ENCODE measurements at regions not wholly inside any gene's neighbourhood (a gene's known extent, or its start where the extent isn't known, plus 50 kb on each side); places are given as distances from the start of the nearest gene placed in this dataset.

DNA sequence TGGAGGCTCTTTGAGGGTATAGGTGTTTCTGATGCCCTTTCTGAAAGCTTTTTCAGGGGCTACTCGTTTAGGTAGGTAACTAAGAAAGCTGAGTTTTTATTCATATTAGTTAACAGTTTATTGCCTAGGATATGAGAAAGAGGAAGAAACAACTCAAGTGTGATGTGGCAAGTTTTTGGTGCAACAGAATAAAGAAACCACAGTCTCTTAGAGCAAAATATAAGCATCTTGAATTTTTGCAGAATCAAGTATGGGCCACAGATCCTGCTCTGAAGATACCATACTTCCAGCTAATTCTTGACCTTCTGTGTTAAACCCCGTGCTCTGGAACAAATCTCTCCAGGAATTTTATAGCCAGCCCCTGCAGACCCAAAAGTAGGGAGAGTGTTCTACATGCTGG is 147.7 kb upstream of the SLC1A4 start:
- peaks cover 9 to 15% of the 10 kb centered on the region in 2 donors for H3K4me1 ChIP-seq (ENCODE audit: control insufficient read depth in 2 of 2, insufficient read depth in 1 of 2, low read depth in 1 of 2, low read length in 2 of 2)
- no peaks in the 10 kb centered on the region for H3K9me3 ChIP-seq (replicated peaks in 1 of 2; ENCODE audit: control insufficient read depth in 2 of 2, insufficient read depth in 1 of 2, low read depth in 1 of 2, low read length in 2 of 2)
- H3K36me3 ChIP-seq (replicated peaks in 1 of 2; ENCODE audit: control insufficient read depth in 2 of 2, insufficient read depth in 2 of 2, low read length in 2 of 2), result no peaks in the 10 kb centered on the region
- no peak overlapping the region for H3K4me2 ChIP-seq (ENCODE audit: insufficient read depth, low read length, poor library complexity, severe bottlenecking)
- H2AK5ac ChIP-seq (ENCODE audit: low read depth, low read length), result no peak overlapping the region
- WGBS, 2 donors (ENCODE audit: extremely low coverage in 2 of 2, insufficient read length in 2 of 2, insufficient replicate concordance in 1 of 2), result no CpG with 5 or more reads among the region's 2 CpGs
- no peak overlapping the region for H3K23ac ChIP-seq (ENCODE audit: low read depth, low read length, poor library complexity)
- H2BK5ac ChIP-seq (ENCODE audit: low read length), result no peak overlapping the region
- no peak overlapping the region for H3K9ac ChIP-seq (ENCODE audit: low read depth, low read length, poor library complexity)
- H3K27ac ChIP-seq (replicated peaks; ENCODE audit: low read length), result no peak overlapping the region
- H2AFZ ChIP-seq (ENCODE audit: low read length), result no peak overlapping the region
- H3K27me3 ChIP-seq (ENCODE audit: control insufficient read depth in 3 of 3, insufficient read depth in 3 of 3, low read depth in 1 of 3, low read length in 3 of 3), result no peaks in the 10 kb centered on the region
- no peak overlapping the region for H3K18ac ChIP-seq (ENCODE audit: low read length)
- no peak for DNase-seq (ENCODE audit: low spot score)
- no peak overlapping the region for H3K4ac ChIP-seq (ENCODE audit: low read length)
- no peak overlapping the region for H3K4me3 ChIP-seq (ENCODE audit: low read length in 2 of 2)
- H4K91ac ChIP-seq (ENCODE audit: low read depth, low read length, poor library complexity), result no peak overlapping the region
- H2BK120ac ChIP-seq (ENCODE audit: low read depth, low read length), result no peak overlapping the region
- no peaks in the 10 kb centered on the region for H3K79me1 ChIP-seq (ENCODE audit: low read depth, low read length)
- no peak overlapping the region for H3K14ac ChIP-seq (ENCODE audit: low read length)
- no peak overlapping the region for H4K8ac ChIP-seq (ENCODE audit: low read depth, low read length)
- no peak overlapping the region for H2BK15ac ChIP-seq (ENCODE audit: low read length)
- no peak overlapping the region for H2BK12ac ChIP-seq (ENCODE audit: low read length)

DNA sequence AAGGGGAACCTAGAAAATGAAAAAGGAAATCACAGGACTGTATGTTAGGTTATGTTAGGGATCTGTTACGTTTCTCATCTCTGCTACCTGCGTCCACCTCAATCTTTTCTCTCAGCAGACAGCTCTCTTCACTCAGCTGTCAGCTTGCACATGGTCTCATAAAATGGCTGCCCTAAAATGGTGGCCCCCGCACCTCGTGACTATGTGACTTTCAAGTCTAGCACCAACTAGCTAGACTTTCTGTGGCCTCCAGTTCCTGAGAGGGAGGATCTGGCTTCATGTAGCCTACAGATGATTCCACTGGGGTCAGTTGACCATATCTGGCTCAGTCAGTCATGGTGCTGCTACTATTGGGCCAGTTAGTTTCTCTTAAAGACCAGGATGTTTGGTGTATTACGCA is 147.2 kb upstream of the SLC1A4 start:
- no peak overlapping the region for H2AK5ac ChIP-seq (ENCODE audit: low read depth, low read length)
- H3K27ac ChIP-seq (replicated peaks; ENCODE audit: low read length), result no peak overlapping the region
- H2AFZ ChIP-seq (ENCODE audit: low read length), result no peak overlapping the region
- H2BK5ac ChIP-seq (ENCODE audit: low read length), result no peak overlapping the region
- H3K79me1 ChIP-seq (ENCODE audit: low read depth, low read length), result no peaks in the 10 kb centered on the region
- no peak overlapping the region for H2BK12ac ChIP-seq (ENCODE audit: low read length)
- H3K23ac ChIP-seq (ENCODE audit: low read depth, low read length, poor library complexity), result no peak overlapping the region
- H3K4me3 ChIP-seq (ENCODE audit: low read length in 2 of 2), result no peak overlapping the region
- H3K14ac ChIP-seq (ENCODE audit: low read length), result no peak overlapping the region
- peaks cover 9 to 20% of the 10 kb centered on the region in 2 donors for H3K4me1 ChIP-seq (ENCODE audit: control insufficient read depth in 2 of 2, insufficient read depth in 1 of 2, low read depth in 1 of 2, low read length in 2 of 2)
- H3K9ac ChIP-seq (ENCODE audit: low read depth, low read length, poor library complexity), result no peak overlapping the region
- DNase-seq (ENCODE audit: low spot score), result no peak
- H3K27me3 ChIP-seq (ENCODE audit: control insufficient read depth in 3 of 3, insufficient read depth in 3 of 3, low read depth in 1 of 3, low read length in 3 of 3), result no peaks in the 10 kb centered on the region
- no peak overlapping the region for H3K4me2 ChIP-seq (ENCODE audit: insufficient read depth, low read length, poor library complexity, severe bottlenecking)
- no peak overlapping the region for H4K8ac ChIP-seq (ENCODE audit: low read depth, low read length)
- WGBS, 2 donors (ENCODE audit: extremely low coverage in 2 of 2, insufficient read length in 2 of 2, insufficient replicate concordance in 1 of 2), result no CpG with 5 or more reads among the region's 5 CpGs
- H3K36me3 ChIP-seq (replicated peaks in 1 of 2; ENCODE audit: control insufficient read depth in 2 of 2, insufficient read depth in 2 of 2, low read length in 2 of 2), result no peaks in the 10 kb centered on the region
- no peak overlapping the region for H4K91ac ChIP-seq (ENCODE audit: low read depth, low read length, poor library complexity)
- H2BK120ac ChIP-seq (ENCODE audit: low read depth, low read length), result no peak overlapping the region
- H3K9me3 ChIP-seq (replicated peaks in 1 of 2; ENCODE audit: control insufficient read depth in 2 of 2, insufficient read depth in 1 of 2, low read depth in 1 of 2, low read length in 2 of 2), result no peaks in the 10 kb centered on the region
- H2BK15ac ChIP-seq (ENCODE audit: low read length), result no peak overlapping the region
- no peak overlapping the region for H3K18ac ChIP-seq (ENCODE audit: low read length)
- H3K4ac ChIP-seq (ENCODE audit: low read length), result no peak overlapping the region

DNA sequence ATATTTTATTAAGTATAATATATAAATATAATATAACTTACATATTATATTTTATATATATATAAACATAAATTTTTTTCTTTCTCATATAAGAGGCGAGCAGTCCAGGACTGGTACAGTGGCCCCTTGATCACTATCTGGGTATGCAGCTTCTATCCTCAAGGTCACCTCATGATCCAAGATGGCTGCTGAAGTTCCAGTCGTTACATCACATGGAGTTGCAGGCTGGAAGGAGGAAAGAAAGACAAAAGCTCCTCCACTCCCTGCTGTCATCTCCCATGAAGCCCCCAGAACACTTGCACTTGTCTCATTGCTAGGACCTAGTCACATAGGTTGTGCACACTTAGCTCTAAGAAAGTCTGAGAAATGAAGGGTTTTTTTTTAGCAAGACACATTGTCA is 145.1 kb upstream of the SLC1A4 start:
- DNase-seq (ENCODE audit: low spot score), result no peak
- Histone ChIP-seq H4K8ac (ENCODE audit: low read depth, low read length) (no peak overlapping the region), H2BK12ac (ENCODE audit: low read length) (no peak overlapping the region), H2BK120ac (ENCODE audit: low read depth, low read length) (no peak overlapping the region), H3K79me1 (ENCODE audit: low read depth, low read length) (no peaks in the 10 kb centered on the region), H2AFZ (ENCODE audit: low read length) (no peak overlapping the region), H2AK5ac (ENCODE audit: low read depth, low read length) (no peak overlapping the region), H3K36me3 (replicated peaks in 1 of 2; ENCODE audit: control insufficient read depth in 2 of 2, insufficient read depth in 2 of 2, low read length in 2 of 2) (no peaks in the 10 kb centered on the region), H3K9me3 (replicated peaks in 1 of 2; ENCODE audit: control insufficient read depth in 2 of 2, insufficient read depth in 1 of 2, low read depth in 1 of 2, low read length in 2 of 2) (no peaks in the 10 kb centered on the region), H4K91ac (ENCODE audit: low read depth, low read length, poor library complexity) (no peak overlapping the region), H3K14ac (ENCODE audit: low read length) (no peak overlapping the region), H3K4me2 (ENCODE audit: insufficient read depth, low read length, poor library complexity, severe bottlenecking) (no peak overlapping the region), H3K4me3 (ENCODE audit: low read length in 2 of 2) (no peak overlapping the region), H2BK5ac (ENCODE audit: low read length) (no peak overlapping the region), H3K4ac (ENCODE audit: low read length) (no peak overlapping the region), H3K18ac (ENCODE audit: low read length) (no peak overlapping the region), H3K27ac (replicated peaks; ENCODE audit: low read length) (no peak overlapping the region), H2BK15ac (ENCODE audit: low read length) (no peak overlapping the region), H3K27me3 (ENCODE audit: control insufficient read depth in 3 of 3, insufficient read depth in 3 of 3, low read depth in 1 of 3, low read length in 3 of 3) (no peaks in the 10 kb centered on the region), H3K9ac (ENCODE audit: low read depth, low read length, poor library complexity) (no peak overlapping the region), H3K4me1 (ENCODE audit: control insufficient read depth in 2 of 2, insufficient read depth in 1 of 2, low read depth in 1 of 2, low read length in 2 of 2) (peaks cover 9 to 27% of the 10 kb centered on the region in 2 donors), H3K23ac (ENCODE audit: low read depth, low read length, poor library complexity) (no peak overlapping the region)
- no CpG with 5 or more reads among the region's 2 CpGs for WGBS, 2 donors (ENCODE audit: extremely low coverage in 2 of 2, insufficient read length in 2 of 2, insufficient replicate concordance in 1 of 2)

DNA sequence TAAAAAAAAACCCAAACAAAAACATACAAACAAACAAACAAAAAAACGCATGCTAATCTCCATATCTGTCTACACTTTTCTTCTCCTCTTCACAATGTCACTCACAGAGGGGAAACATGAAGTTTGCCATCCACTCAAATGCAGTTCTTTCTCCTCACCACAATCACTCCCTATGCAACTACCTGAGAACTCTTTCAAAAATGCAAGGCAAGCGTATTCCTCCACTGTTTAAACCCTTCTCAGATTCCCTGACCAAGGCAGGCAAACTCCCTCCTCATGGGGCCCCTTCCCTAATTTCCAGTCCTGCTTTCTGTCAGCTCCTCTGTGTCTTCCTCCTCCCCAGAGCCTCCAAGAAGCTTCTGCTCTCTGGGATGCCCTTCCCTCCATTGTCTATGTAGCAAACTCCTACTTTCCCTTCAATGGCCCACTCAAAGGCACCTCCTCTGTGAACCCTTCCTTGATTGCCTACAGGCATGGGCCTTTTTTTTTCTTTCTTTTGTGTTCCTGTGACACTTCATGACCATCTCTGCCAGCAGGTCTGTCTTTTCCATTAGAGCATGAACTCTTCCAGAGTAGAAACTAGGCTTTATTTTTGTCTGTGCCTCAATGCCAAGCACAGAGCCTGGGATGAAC is 143.8 kb upstream of the SLC1A4 start:
- H3K36me3 ChIP-seq (replicated peaks in 1 of 2; ENCODE audit: control insufficient read depth in 2 of 2, insufficient read depth in 2 of 2, low read length in 2 of 2), result no peaks in the 10 kb centered on the region
- no peak overlapping the region for H3K4me2 ChIP-seq (ENCODE audit: insufficient read depth, low read length, poor library complexity, severe bottlenecking)
- no peak overlapping the region for H3K4ac ChIP-seq (ENCODE audit: low read length)
- H3K27me3 ChIP-seq (ENCODE audit: control insufficient read depth in 3 of 3, insufficient read depth in 3 of 3, low read depth in 1 of 3, low read length in 3 of 3), result no peaks in the 10 kb centered on the region
- DNase-seq (ENCODE audit: low spot score), result no peak
- H3K4me3 ChIP-seq (ENCODE audit: low read length in 2 of 2), result no peak overlapping the region
- H2BK5ac ChIP-seq (ENCODE audit: low read length), result no peak overlapping the region
- peak overlapping the region; percentile 39 for H2AFZ ChIP-seq (ENCODE audit: low read length)
- no peak overlapping the region for H3K14ac ChIP-seq (ENCODE audit: low read length)
- no peak overlapping the region for H2BK15ac ChIP-seq (ENCODE audit: low read length)
- no peak overlapping the region for H4K91ac ChIP-seq (ENCODE audit: low read depth, low read length, poor library complexity)
- no peak overlapping the region for H2BK12ac ChIP-seq (ENCODE audit: low read length)
- no peaks in the 10 kb centered on the region for H3K9me3 ChIP-seq (replicated peaks in 1 of 2; ENCODE audit: control insufficient read depth in 2 of 2, insufficient read depth in 1 of 2, low read depth in 1 of 2, low read length in 2 of 2)
- H2AK5ac ChIP-seq (ENCODE audit: low read depth, low read length), result no peak overlapping the region
- peak overlapping the region; percentile 9 for H3K18ac ChIP-seq (ENCODE audit: low read length)
- no peak overlapping the region for H2BK120ac ChIP-seq (ENCODE audit: low read depth, low read length)
- peaks cover 7 to 21% of the 10 kb centered on the region in 2 donors for H3K4me1 ChIP-seq (ENCODE audit: control insufficient read depth in 2 of 2, insufficient read depth in 1 of 2, low read depth in 1 of 2, low read length in 2 of 2)
- H4K8ac ChIP-seq (ENCODE audit: low read depth, low read length), result no peak overlapping the region
- no peak overlapping the region for H3K23ac ChIP-seq (ENCODE audit: low read depth, low read length, poor library complexity)
- no peak overlapping the region for H3K9ac ChIP-seq (ENCODE audit: low read depth, low read length, poor library complexity)
- no peak overlapping the region for H3K27ac ChIP-seq (replicated peaks; ENCODE audit: low read length)
- 100% methylated on average over 1 of the region's 2 CpGs; no CpG with 5 or more reads in 1 of the 2 donors for WGBS, 2 donors (ENCODE audit: extremely low coverage in 2 of 2, insufficient read length in 2 of 2, insufficient replicate concordance in 1 of 2)
- no peaks in the 10 kb centered on the region for H3K79me1 ChIP-seq (ENCODE audit: low read depth, low read length)
